ENCODE measurements at regions not wholly inside any gene's neighbourhood (a gene's known extent, or its start where the extent isn't known, plus 50 kb on each side); places are given as distances from the start of the nearest gene placed in this dataset.

- TF ChIP-seq CTCF (IDR thresholded peaks at IDR 0.05) (no peak), POLR2A (IDR thresholded peaks at IDR 0.05) (no peak), EP300 (IDR thresholded peaks at IDR 0.05) (no peak)
Measured at GRCh38 chr14:80074900-80075574, 136.3 kb downstream of the DIO2 start.

Measured in stomach (tissue), 4 donors.